ENCODE measurements at regions not wholly inside any gene's neighbourhood (a gene's known extent, or its start where the extent isn't known, plus 50 kb on each side); places are given as distances from the start of the nearest gene placed in this dataset.

GRCh38 chr4:125421547-125421946 lies 106.8 kb downstream of the FAT4 start:
- TF ChIP-seq CBX5 (IDR thresholded peaks at IDR 0.05; ENCODE audit: low read depth) (no peak), ZSCAN29 (IDR thresholded peaks at IDR 0.05) (no peak), CTCF (IDR thresholded peaks at IDR 0.05 in 2 of 3, conservative IDR thresholded peaks at IDR 0.05 in 1 of 3; ENCODE audit: control insufficient read depth in 2 of 3, extremely low read depth in 1 of 3, insufficient read depth in 1 of 3, low read depth in 3 of 3, low read length in 3 of 3) (no peak), MTA2 (IDR thresholded peaks at IDR 0.05; ENCODE audit: low read depth) (no peak), RCOR1 (conservative IDR thresholded peaks at IDR 0.05; ENCODE audit: low read depth, low read length) (no peak), CEBPB (IDR thresholded peaks at IDR 0.05; ENCODE audit: borderline replicate concordance in 1 of 2, low read depth in 2 of 2, low read length in 2 of 2) (no peak), TARDBP (IDR thresholded peaks at IDR 0.05; ENCODE audit: borderline replicate concordance) (no peak), ZBTB11 (CRISPR knock-in tag; IDR thresholded peaks at IDR 0.05) (no peak), EZH2 (IDR thresholded peaks at IDR 0.05; ENCODE audit: borderline replicate concordance, control insufficient read depth, low read depth, low read length) (no peak), ZNF274 (IDR thresholded peaks at IDR 0.05; ENCODE audit: insufficient read depth, insufficient read length) (no peak)
